Keratinocyte (primary cell): ENCODE measurements at regions not wholly inside any gene's neighbourhood (a gene's known extent, or its start where the extent isn't known, plus 50 kb on each side); places are given as distances from the start of the nearest gene placed in this dataset.

ENCODE experiments used
- CTCF ChIP-seq, 3 experiments: IDR thresholded peaks in 1 of 3; conservative IDR thresholded peaks in 1 of 3; optimal IDR thresholded peaks in 1 of 3; 2 replicates in 2 of 3; 3 replicates in 1 of 3; pipeline versions ENCODE3 to v1.5.1; 2011; ENCODE audit warnings: low read length in 3 of 3, mild to moderate bottlenecking in 3 of 3, moderate library complexity in 2 of 3, control low read depth in 1 of 3, inconsistent platforms in 1 of 3; ENCODE audit not compliant: insufficient read depth in 2 of 3; ENCODE audit errors: extremely low read depth in 1 of 3
- EZH2 ChIP-seq: IDR thresholded peaks from one replicate; pipeline ENCODE4 v1.6.1; 2012; ENCODE audit warnings: inconsistent platforms, mild to moderate bottlenecking, low read length, moderate library complexity

DNA sequence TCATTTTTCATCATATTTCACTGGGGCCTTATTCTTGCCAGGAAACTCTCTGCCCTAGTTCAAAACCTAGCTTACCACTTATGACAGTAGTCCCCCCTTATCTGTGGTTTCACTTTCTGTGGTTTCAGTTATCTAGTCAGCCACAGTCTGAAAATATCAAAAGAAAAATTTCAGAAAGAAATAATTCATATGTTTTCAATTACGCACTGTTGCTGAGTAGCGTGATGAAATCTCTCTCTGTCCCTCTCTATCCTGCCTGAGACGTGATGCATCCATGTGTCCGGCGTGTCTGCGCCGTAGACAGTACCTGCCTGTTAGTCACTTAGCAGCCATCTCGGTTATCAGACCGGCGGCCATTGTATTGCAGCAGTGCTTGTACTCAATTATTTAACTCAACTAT is 369.9 kb upstream of the MCTP2 start:
- TF ChIP-seq CTCF (optimal IDR thresholded peaks at IDR 0.05 in 1 of 3, IDR thresholded peaks at IDR 0.05 in 1 of 3, conservative IDR thresholded peaks at IDR 0.05 in 1 of 3; ENCODE audit: extremely low read depth in 1 of 3, insufficient read depth in 2 of 3, low read length in 3 of 3) = no peak
- TF ChIP-seq EZH2 = no peak
